KOPT-K1 (cell line): ENCODE measurements at regions not wholly inside any gene's neighbourhood (a gene's known extent, or its start where the extent isn't known, plus 50 kb on each side); places are given as distances from the start of the nearest gene placed in this dataset.
"Not testable (repeated sequence)": the region's sequence is repeated elsewhere in the genome, so short reads cannot be mapped to it uniquely, and the experiment has no call there.

ENCODE experiments used
- H3K27ac ChIP-seq: fragments of 200-600 bp; sonication (generic); 2 replicates; pipeline ENCODE4 v1.5.1; 2016; ENCODE audit warnings: antibody characterized with exemption, mild to moderate bottlenecking, low read depth, low read length; ENCODE audit not compliant: poor library complexity, severe bottlenecking
- H3K36me3 ChIP-seq: fragments of 200-600 bp; sonication (generic); 2 replicates; pipeline ENCODE4 v1.5.1; 2017; ENCODE audit warnings: antibody characterized with exemption, mild to moderate bottlenecking, low read length, moderate library complexity; ENCODE audit not compliant: insufficient read depth
- H3K9me3 ChIP-seq: fragments of 200-600 bp; sonication (generic); 2 replicates; pipeline ENCODE4 v1.5.1; 2017; ENCODE audit warnings: antibody characterized with exemption, low read length, mild to moderate bottlenecking; ENCODE audit not compliant: insufficient read depth, poor library complexity, severe bottlenecking

- H3K9me3 ChIP-seq = no peaks in the 10 kb centered on the region
- no peak overlapping the region for H3K27ac ChIP-seq
- no peaks in the 10 kb centered on the region for H3K36me3 ChIP-seq
Observed at GRCh38 chr3:152121270-152121636, 147.5 kb upstream of the MBNL1 start.

- H3K36me3 ChIP-seq = no peaks in the 10 kb centered on the region
- H3K9me3 ChIP-seq = no peaks in the 10 kb centered on the region
- no peak overlapping the region for H3K27ac ChIP-seq
Observed at GRCh38 chr3:152122851-152123250, 145.9 kb upstream of the MBNL1 start.

- Histone ChIP-seq H3K27ac (no peak overlapping the region), H3K9me3 (no peaks in the 10 kb centered on the region), H3K36me3 (no peaks in the 10 kb centered on the region)
Observed at GRCh38 chr3:152123457-152123856, 145.3 kb upstream of the MBNL1 start.

DNA sequence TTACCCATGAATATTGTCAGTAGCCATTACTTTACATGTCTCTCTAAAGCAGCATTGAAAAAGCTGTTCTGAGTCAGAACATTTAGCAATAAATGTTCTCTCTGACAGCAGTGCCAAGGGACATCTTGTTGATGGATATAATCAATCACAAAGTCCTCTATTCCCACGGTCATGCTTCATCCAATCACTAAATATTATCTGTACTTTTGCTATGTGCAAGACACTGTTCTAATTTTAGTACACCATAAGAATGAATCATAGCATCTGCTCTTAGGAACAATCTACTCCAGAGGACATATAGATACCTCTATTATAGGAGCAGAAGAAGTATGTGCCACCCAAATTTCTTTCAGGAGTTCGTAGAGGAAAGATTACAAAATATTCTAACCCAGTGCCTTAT, 142.5 kb upstream of the MBNL1 start:
- Histone ChIP-seq H3K9me3 (no peaks in the 10 kb centered on the region), H3K36me3 (no peaks in the 10 kb centered on the region), H3K27ac (no peak overlapping the region)

- H3K36me3 ChIP-seq = no peaks in the 10 kb centered on the region
- no peak overlapping the region for H3K27ac ChIP-seq
- H3K9me3 ChIP-seq = no peaks in the 10 kb centered on the region
Observed at GRCh38 chr3:152127058-152127457, 141.7 kb upstream of the MBNL1 start.

- Histone ChIP-seq H3K9me3 (no peaks in the 10 kb centered on the region), H3K36me3 (no peaks in the 10 kb centered on the region), H3K27ac (no peak overlapping the region)
Observed at GRCh38 chr3:152128356-152128755, 140.4 kb upstream of the MBNL1 start.

GRCh38 chr3:152139651-152140050, 129.1 kb upstream of the MBNL1 start:
- Histone ChIP-seq H3K27ac (no peak overlapping the region), H3K9me3 (no peaks in the 10 kb centered on the region), H3K36me3 (no peaks in the 10 kb centered on the region)

DNA sequence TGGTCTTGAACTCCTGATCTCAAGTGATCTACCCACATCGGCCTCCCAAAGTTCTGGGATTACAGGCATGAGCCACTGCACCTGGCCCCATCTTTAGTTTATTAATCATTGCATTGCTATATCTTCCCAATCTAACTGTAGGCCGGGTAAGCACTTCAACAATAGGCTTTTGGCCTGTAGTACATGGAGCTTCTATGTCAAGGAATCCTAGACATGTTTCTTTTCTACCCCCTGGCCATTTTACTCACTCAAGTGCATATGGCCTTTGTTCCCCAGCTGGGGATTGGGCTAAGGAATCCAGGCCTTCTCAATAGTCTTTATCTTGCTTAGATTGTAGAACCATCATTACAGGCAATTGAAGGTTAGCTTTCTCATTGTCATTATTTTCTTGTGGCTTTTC, 122.3 kb upstream of the MBNL1 start:
- Histone ChIP-seq H3K9me3 (no peaks in the 10 kb centered on the region), H3K27ac (no peak overlapping the region)

GRCh38 chr3:152147748-152148147, 121.0 kb upstream of the MBNL1 start:
- Histone ChIP-seq H3K36me3 (no peaks in the 10 kb centered on the region), H3K9me3 (peaks cover 4% of the 10 kb centered on the region), H3K27ac (no peak overlapping the region)

More for the DNA sequence above, 122.3 kb upstream of the MBNL1 start:
- no peaks in the 10 kb centered on the region for H3K36me3 ChIP-seq

DNA sequence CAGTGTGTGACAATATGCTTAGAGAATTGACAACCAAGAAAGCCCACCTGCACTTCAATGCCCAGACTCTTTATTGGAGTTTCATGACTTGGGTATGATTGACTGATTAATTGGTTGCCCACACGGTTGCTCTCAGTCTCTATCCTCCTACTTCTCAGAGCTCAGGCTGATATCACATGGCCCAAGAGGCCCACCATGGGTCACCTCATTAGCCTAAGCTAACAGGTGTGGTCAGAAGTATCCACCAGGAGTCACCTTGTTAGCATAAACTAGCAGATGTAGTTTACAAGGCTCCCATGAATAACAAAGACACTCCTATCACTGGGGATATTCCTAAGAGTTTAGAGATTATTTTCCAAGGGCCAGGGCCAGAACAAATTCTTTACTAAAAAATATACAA, 120.2 kb upstream of the MBNL1 start:
- Histone ChIP-seq H3K36me3 (no peaks in the 10 kb centered on the region), H3K27ac (no peak overlapping the region), H3K9me3 (peaks cover 4% of the 10 kb centered on the region)

DNA sequence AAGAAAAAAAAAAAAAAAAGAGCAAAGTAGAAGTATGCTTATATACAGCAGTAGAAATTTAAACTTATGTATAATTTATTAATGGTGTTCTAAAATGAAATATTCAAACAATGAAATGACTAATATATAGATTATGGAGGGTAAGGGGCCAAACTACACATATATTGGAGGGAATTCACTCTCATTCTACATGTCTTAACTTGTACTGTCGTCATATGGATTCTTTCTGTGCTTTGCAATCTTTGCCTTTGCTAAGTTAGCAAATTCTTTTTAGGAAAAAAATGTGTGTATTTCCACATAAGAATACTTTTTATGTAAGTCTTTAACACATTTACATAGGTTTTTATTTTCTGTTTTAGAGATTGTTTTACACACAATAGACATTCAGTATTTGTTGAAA, 118.9 kb upstream of the MBNL1 start:
- H3K27ac ChIP-seq = no peak overlapping the region
- H3K9me3 ChIP-seq = peaks cover 4% of the 10 kb centered on the region
- no peaks in the 10 kb centered on the region for H3K36me3 ChIP-seq

DNA sequence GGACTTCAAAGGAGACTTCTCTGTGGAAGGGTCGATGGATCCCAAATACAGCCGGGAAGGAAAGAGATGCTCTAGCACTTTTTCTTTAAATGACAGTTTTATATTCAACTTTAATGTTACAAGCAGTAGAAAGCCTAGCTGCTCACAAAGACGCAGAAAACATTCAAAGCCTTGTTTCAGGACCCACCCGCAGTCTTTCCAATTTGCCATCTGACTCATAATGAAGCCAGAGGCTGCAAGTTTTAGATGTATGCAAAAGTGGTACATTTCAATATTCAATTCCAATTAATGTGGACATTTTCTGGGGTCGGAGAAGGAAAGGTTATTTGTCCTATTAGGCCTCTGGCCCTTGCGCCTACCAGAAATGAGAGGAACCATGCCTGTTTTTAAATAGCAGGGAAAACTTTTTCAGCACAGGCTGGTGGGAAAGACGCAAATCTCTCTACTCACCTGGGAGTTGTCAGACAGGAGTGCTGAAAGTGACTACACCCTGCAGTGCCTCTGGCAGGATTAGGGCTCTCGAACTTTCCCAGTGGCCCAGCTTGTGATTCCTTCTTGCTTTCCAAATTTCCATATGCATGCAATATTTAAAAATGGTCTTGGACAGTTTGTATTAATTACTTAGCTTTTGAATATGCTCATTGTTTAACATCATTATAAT, 117.4 kb upstream of the MBNL1 start:
- peaks cover 4% of the 10 kb centered on the region for H3K9me3 ChIP-seq
- H3K36me3 ChIP-seq = no peaks in the 10 kb centered on the region
- H3K27ac ChIP-seq = no peak overlapping the region

- not testable (repeated sequence) for H3K9me3 ChIP-seq, H3K27ac ChIP-seq, H3K36me3 ChIP-seq
Observed at GRCh38 chr3:152151877-152152765, 116.6 kb upstream of the MBNL1 start.

DNA sequence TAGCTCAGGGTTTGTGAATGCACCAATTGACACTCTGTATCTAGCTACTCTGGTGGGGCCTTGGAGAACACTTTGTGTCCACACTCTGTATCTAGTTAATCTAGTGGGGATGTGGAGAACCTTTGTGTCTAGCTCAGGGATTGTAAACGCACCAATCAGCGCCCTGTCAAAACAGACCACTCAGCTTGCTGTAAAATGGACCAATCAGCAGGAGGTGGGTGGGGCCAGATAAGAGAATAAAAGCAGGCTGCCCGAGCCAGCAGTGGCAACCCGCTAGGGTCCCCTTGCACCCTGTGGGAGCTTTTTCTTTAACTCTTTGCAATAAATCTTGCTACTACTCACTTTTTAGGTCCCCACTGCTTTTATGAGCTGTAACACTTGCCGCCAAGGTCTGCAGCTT, 115.6 kb upstream of the MBNL1 start:
- not testable (repeated sequence) for H3K27ac ChIP-seq, H3K9me3 ChIP-seq, H3K36me3 ChIP-seq

DNA sequence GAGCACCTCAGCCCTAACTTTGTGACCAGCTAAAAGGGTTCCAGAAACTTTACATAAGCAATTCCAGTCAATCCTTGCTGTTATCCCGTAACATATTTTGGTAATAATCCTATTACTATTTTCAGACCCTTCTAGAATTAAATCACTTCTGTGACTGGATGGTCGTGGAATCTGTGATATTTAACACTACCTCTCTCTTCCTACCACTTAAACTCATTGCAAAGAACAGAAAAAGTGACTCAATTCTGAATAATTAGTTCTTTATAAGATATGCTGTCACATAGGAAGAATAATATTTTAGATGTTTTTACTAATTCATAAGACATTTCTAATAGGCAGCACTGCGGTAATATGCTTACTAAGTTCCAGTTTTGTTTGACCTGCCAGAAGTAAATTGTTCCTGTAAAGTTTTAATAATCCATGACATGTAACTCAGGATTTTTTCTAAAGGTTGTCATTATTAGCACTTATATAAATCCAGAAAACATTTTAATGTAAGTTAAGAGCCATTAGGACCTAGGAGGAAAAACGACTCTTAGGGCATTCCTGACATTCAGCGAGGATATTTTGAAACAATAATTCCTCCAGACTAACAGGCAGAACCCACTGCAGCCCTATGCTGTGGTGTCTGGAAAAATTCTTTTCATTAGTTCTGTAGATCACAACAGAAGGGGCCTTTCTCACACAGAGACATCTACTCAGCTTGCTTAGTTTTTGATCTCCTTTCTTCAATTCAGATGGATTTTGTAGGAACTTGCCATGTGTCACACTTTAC, 113.3 kb upstream of the MBNL1 start:
- no peak overlapping the region for H3K27ac ChIP-seq
- H3K9me3 ChIP-seq = peaks cover 4% of the 10 kb centered on the region
- H3K36me3 ChIP-seq = no peaks in the 10 kb centered on the region
